GM19455 (cell line): ENCODE measurements at regions not wholly inside any gene's neighbourhood (a gene's known extent, or its start where the extent isn't known, plus 50 kb on each side); places are given as distances from the start of the nearest gene placed in this dataset.

Source experiments
- ATAC-seq: cut with Tn5 transposase; IDR thresholded peaks from one replicate; pipeline ENCODE4 v1.9.1; 2021; ENCODE audit not compliant: unreplicated experiment

GRCh38 chr5:133831491-133832224 lies 136.8 kb downstream of the C5orf15 start:
- ATAC-seq, result no peak

- ATAC-seq, result no peak
These were observed 137.5 kb downstream of the C5orf15 start for GRCh38 chr5:133830911-133831310.

- no peak for ATAC-seq
These were observed 138.1 kb downstream of the C5orf15 start for GRCh38 chr5:133830281-133830680.

GRCh38 chr5:133829786-133830185 lies 138.6 kb downstream of the C5orf15 start:
- ATAC-seq, result no peak

GRCh38 chr5:133828722-133829121 lies 139.7 kb downstream of the C5orf15 start:
- no peak for ATAC-seq

GRCh38 chr5:133827830-133828229 lies 140.6 kb downstream of the C5orf15 start:
- no peak for ATAC-seq

- ATAC-seq, result no peak
These were observed 141.4 kb downstream of the C5orf15 start for GRCh38 chr5:133827011-133827410.

- ATAC-seq, result no peak
These were observed 142.7 kb downstream of the C5orf15 start for GRCh38 chr5:133825631-133826289.

GRCh38 chr5:133824661-133825254 lies 143.7 kb downstream of the C5orf15 start:
- peak; percentile 58 for ATAC-seq

- no peak for ATAC-seq
These were observed 146.5 kb downstream of the C5orf15 start for GRCh38 chr5:133821889-133822288.

GRCh38 chr5:133821311-133821741 lies 147.1 kb downstream of the C5orf15 start:
- no peak for ATAC-seq

GRCh38 chr5:133820507-133820906 lies 147.9 kb downstream of the C5orf15 start:
- ATAC-seq, result no peak

GRCh38 chr5:133819977-133820471 lies 148.4 kb downstream of the C5orf15 start:
- no peak for ATAC-seq

- no peak for ATAC-seq
These were observed 149.4 kb downstream of the C5orf15 start for GRCh38 chr5:133818869-133819600.

- no peak for ATAC-seq
These were observed 150.4 kb downstream of the C5orf15 start for GRCh38 chr5:133818031-133818431.

- no peak for ATAC-seq
These were observed 151.0 kb downstream of the C5orf15 start for GRCh38 chr5:133817456-133817855.

- ATAC-seq, result no peak
These were observed 151.6 kb downstream of the C5orf15 start for GRCh38 chr5:133816791-133817190.

- ATAC-seq, result no peak
These were observed 154.3 kb downstream of the C5orf15 start for GRCh38 chr5:133814152-133814551.

- ATAC-seq, result no peak
These were observed 157.3 kb downstream of the C5orf15 start for GRCh38 chr5:133811168-133811567.

GRCh38 chr5:133809801-133810200 lies 158.6 kb downstream of the C5orf15 start:
- ATAC-seq, result no peak

- no peak for ATAC-seq
These were observed 161.1 kb downstream of the C5orf15 start for GRCh38 chr5:133807348-133807747.
